ENCODE measurements at regions not wholly inside any gene's neighbourhood (a gene's known extent, or its start where the extent isn't known, plus 50 kb on each side); places are given as distances from the start of the nearest gene placed in this dataset.

DNA sequence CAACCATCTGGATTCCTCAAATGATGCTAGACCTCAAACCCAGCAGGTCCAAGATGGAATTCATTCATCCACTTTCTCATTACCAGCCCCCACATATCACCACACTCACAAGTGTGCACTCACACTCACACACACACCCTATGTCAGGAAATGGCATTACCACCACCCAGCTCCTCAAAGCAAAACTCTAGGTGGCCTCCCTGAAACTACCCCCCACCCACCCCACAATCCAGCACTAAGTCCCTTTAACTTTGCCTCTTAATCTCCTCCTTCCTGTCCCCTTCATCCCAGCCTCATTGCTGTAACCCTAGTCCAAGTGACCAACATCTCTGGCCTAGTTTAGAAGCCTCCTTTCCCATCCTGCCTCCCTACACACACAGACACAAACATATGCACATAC, 109.4 kb downstream of the TNFAIP3 start:
- TF ChIP-seq EZH2 (IDR thresholded peaks at IDR 0.05; ENCODE audit: low read depth, unreplicated experiment) (no peak), POLR2AphosphoS5 (IDR thresholded peaks at IDR 0.05; ENCODE audit: low read depth) (no peak), CREB1 (CRISPR knock-in tag; IDR thresholded peaks at IDR 0.05; ENCODE audit: low read depth) (no peak), ZNF331 (CRISPR knock-in tag; IDR thresholded peaks at IDR 0.05; ENCODE audit: low read depth) (no peak)
- TF ChIP-seq, protein P1, sequence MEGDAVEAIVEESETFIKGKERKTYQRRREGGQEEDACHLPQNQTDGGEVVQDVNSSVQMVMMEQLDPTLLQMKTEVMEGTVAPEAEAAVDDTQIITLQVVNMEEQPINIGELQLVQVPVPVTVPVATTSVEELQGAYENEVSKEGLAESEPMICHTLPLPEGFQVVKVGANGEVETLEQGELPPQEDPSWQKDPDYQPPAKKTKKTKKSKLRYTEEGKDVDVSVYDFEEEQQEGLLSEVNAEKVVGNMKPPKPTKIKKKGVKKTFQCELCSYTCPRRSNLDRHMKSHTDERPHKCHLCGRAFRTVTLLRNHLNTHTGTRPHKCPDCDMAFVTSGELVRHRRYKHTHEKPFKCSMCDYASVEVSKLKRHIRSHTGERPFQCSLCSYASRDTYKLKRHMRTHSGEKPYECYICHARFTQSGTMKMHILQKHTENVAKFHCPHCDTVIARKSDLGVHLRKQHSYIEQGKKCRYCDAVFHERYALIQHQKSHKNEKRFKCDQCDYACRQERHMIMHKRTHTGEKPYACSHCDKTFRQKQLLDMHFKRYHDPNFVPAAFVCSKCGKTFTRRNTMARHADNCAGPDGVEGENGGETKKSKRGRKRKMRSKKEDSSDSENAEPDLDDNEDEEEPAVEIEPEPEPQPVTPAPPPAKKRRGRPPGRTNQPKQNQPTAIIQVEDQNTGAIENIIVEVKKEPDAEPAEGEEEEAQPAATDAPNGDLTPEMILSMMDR (conservative IDR thresholded peaks at IDR 0.05; ENCODE audit: low read depth in 2 of 2) = no peak
